Keratinocyte (primary cell): ENCODE measurements at regions not wholly inside any gene's neighbourhood (a gene's known extent, or its start where the extent isn't known, plus 50 kb on each side); places are given as distances from the start of the nearest gene placed in this dataset.

Experiments used
- DNase-seq: peaks from one replicate; pipeline ENCODE4 v3.0.0-alpha.2; 2011; ENCODE audit warnings: low read depth, missing footprints, low spot score
- FAIRE-seq: peaks from 2 replicates; lab custom pipeline; 2011; peaks lifted over from hg19 to GRCh38; lab: Jason Lieb, UNC
- H2AFZ ChIP-seq: 2 replicates; pipeline ENCODE4 v1.6.0; 2012; ENCODE audit warnings: low read length, control low read depth, inconsistent platforms; ENCODE audit not compliant: control insufficient read depth
- H3K27ac ChIP-seq: 2 replicates; pipeline ENCODE4 v1.5.1; 2011; ENCODE audit warnings: low read length; ENCODE audit not compliant: control insufficient read depth, insufficient read depth
- H3K27me3 ChIP-seq: 3 replicates; pipeline ENCODE4 v1.6.0; 2011; ENCODE audit warnings: low read length; ENCODE audit not compliant: control insufficient read depth, insufficient read depth; ENCODE audit errors: extremely low read depth
- H3K36me3 ChIP-seq, 2 experiments: 2 replicates in 1 of 2; 3 replicates in 1 of 2; pipeline ENCODE4 v1.5.1; 2011; ENCODE audit warnings: low read length in 2 of 2, mild to moderate bottlenecking in 1 of 2; ENCODE audit not compliant: control insufficient read depth in 2 of 2, insufficient read depth in 2 of 2; ENCODE audit errors: extremely low read depth in 1 of 2
- H3K4me1 ChIP-seq: 3 replicates; pipeline ENCODE4 v1.5.1; 2011; ENCODE audit warnings: low read length; ENCODE audit not compliant: control insufficient read depth, insufficient read depth; ENCODE audit errors: extremely low read depth
- H3K4me2 ChIP-seq: 3 replicates; pipeline ENCODE4 v1.6.0; 2011; ENCODE audit warnings: low read depth, low read length; ENCODE audit not compliant: control insufficient read depth, insufficient read depth; ENCODE audit errors: extremely low read depth
- H3K4me3 ChIP-seq, 3 experiments: fragments of 200-600 bp in 1 of 3; sonication (generic) in 1 of 3; 2 replicates in 2 of 3; 3 replicates in 1 of 3; pipeline ENCODE4 v1.5.1; 2011 to 2016; ENCODE audit warnings: low read length in 3 of 3, mild to moderate bottlenecking in 3 of 3, control low read depth in 2 of 3, inconsistent platforms in 1 of 3, low read depth in 1 of 3, mixed read lengths in 1 of 3, mixed run types in 1 of 3, moderate library complexity in 1 of 3; ENCODE audit not compliant: control insufficient read depth in 2 of 3, insufficient read depth in 2 of 3; ENCODE audit errors: extremely low read depth in 1 of 3
- H3K79me2 ChIP-seq: 2 replicates; pipeline ENCODE4 v1.6.0; 2012; ENCODE audit warnings: low read length; ENCODE audit not compliant: control insufficient read depth, insufficient read depth
- H3K9ac ChIP-seq: 3 replicates; pipeline ENCODE4 v1.6.0; 2011; ENCODE audit warnings: low read length; ENCODE audit not compliant: control insufficient read depth, insufficient read depth; ENCODE audit errors: extremely low read depth
- H3K9me1 ChIP-seq: 3 replicates; pipeline ENCODE4 v1.6.0; 2011; ENCODE audit warnings: low read length; ENCODE audit not compliant: control insufficient read depth, insufficient read depth; ENCODE audit errors: extremely low read depth
- H3K9me3 ChIP-seq: 2 replicates; pipeline ENCODE4 v1.5.1; 2012; ENCODE audit warnings: low read depth, low read length; ENCODE audit not compliant: control insufficient read depth
- H4K20me1 ChIP-seq: 3 replicates; pipeline ENCODE4 v1.6.0; 2011; ENCODE audit warnings: low read length; ENCODE audit not compliant: control insufficient read depth, insufficient read depth; ENCODE audit errors: extremely low read depth
- EZH2 ChIP-seq: IDR thresholded peaks from one replicate; pipeline ENCODE4 v1.6.1; 2012; ENCODE audit warnings: inconsistent platforms, mild to moderate bottlenecking, low read length, moderate library complexity
- dilution Hi-C: fragments of 300-500 bp; cut with MboI; formaldehyde crosslinking; loops from one replicate; pipeline ENCODE4 v1.7.0; 2020; ENCODE audit warnings: low sequenced_read_pairs; ENCODE audit not compliant: extremely low pct_ligation_motif_present
- TF ChIP-seq, protein P1 (sequence below), 3 experiments: IDR thresholded peaks in 1 of 3; conservative IDR thresholded peaks in 1 of 3; optimal IDR thresholded peaks in 1 of 3; 2 replicates in 2 of 3; 3 replicates in 1 of 3; pipeline versions ENCODE3 to v1.5.1; 2011; ENCODE audit warnings: low read length in 3 of 3, mild to moderate bottlenecking in 3 of 3, moderate library complexity in 2 of 3, control low read depth in 1 of 3, inconsistent platforms in 1 of 3; ENCODE audit not compliant: insufficient read depth in 2 of 3; ENCODE audit errors: extremely low read depth in 1 of 3

DNA sequence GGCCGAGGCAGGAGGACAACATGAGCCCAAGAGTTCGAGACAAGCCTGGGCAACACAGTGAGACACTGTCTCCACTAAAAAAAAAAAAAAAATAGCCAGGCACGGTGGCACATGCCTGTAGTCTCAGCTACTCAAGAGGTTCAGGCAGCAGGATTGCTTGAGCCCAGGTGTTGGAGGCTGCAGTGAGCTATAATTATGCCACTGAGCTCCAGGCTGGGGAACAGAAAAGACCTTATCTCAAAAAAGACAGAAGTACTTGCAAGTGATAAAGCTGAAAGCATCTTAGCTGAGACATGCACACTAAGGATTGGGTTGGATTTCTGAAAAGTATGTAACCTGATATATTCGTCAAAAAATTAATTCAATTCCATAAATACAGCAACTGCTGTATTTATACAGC, 68.4 kb downstream of the PPP1R3C start:
- TF ChIP-seq EZH2, result no peak
- TF ChIP-seq, protein P1, sequence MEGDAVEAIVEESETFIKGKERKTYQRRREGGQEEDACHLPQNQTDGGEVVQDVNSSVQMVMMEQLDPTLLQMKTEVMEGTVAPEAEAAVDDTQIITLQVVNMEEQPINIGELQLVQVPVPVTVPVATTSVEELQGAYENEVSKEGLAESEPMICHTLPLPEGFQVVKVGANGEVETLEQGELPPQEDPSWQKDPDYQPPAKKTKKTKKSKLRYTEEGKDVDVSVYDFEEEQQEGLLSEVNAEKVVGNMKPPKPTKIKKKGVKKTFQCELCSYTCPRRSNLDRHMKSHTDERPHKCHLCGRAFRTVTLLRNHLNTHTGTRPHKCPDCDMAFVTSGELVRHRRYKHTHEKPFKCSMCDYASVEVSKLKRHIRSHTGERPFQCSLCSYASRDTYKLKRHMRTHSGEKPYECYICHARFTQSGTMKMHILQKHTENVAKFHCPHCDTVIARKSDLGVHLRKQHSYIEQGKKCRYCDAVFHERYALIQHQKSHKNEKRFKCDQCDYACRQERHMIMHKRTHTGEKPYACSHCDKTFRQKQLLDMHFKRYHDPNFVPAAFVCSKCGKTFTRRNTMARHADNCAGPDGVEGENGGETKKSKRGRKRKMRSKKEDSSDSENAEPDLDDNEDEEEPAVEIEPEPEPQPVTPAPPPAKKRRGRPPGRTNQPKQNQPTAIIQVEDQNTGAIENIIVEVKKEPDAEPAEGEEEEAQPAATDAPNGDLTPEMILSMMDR (optimal IDR thresholded peaks at IDR 0.05 in 1 of 3, IDR thresholded peaks at IDR 0.05 in 1 of 3, conservative IDR thresholded peaks at IDR 0.05 in 1 of 3; ENCODE audit: extremely low read depth in 1 of 3, insufficient read depth in 2 of 3, low read length in 3 of 3), result no peak
- Histone ChIP-seq H3K4me2 (no peak overlapping the region), H2AFZ (no peak overlapping the region), H3K36me3 (no peaks in the 10 kb centered on the region), H3K4me3 (no peak overlapping the region), H3K9me3 (no peaks in the 10 kb centered on the region), H3K27ac (no peak overlapping the region), H3K27me3 (no peaks in the 10 kb centered on the region), H3K4me1 (peaks cover 12% of the 10 kb centered on the region), H3K9me1 (no peaks in the 10 kb centered on the region), H3K9ac (no peak overlapping the region), H4K20me1 (no peaks in the 10 kb centered on the region), H3K79me2 (no peaks in the 10 kb centered on the region)
- FAIRE-seq (no peak), DNase-seq (no peak)
- dilution Hi-C loops, result no loop called here
